ENCODE measurements at regions not wholly inside any gene's neighbourhood (a gene's known extent, or its start where the extent isn't known, plus 50 kb on each side); places are given as distances from the start of the nearest gene placed in this dataset.

GRCh38 chr7:130998993-130999602, 265.1 kb upstream of the KLF14 start:
- no peak for DNase-seq (ENCODE audit: low spot score)

- no peak for DNase-seq (ENCODE audit: low spot score)
These were observed 265.9 kb upstream of the KLF14 start for GRCh38 chr7:130999926-131000325.

- no peak for DNase-seq (ENCODE audit: low spot score)
These were observed 266.4 kb upstream of the KLF14 start for GRCh38 chr7:131000389-131000788.

GRCh38 chr7:131000873-131001272, 266.9 kb upstream of the KLF14 start:
- DNase-seq (ENCODE audit: low spot score): no peak

GRCh38 chr7:131002600-131002999, 268.6 kb upstream of the KLF14 start:
- no peak for DNase-seq (ENCODE audit: low spot score)

- DNase-seq (ENCODE audit: low spot score): no peak
These were observed 269.6 kb upstream of the KLF14 start for GRCh38 chr7:131003634-131004033.

GRCh38 chr7:131004371-131004770, 270.4 kb upstream of the KLF14 start:
- no peak for DNase-seq (ENCODE audit: low spot score)

GRCh38 chr7:131007439-131008330, 273.7 kb upstream of the KLF14 start:
- DNase-seq (ENCODE audit: low spot score): peak; percentile 53

- no peak for DNase-seq (ENCODE audit: low spot score)
These were observed 275.1 kb upstream of the KLF14 start for GRCh38 chr7:131008840-131009711.

GRCh38 chr7:131010029-131010716, 276.2 kb upstream of the KLF14 start:
- DNase-seq (ENCODE audit: low spot score): no peak

GRCh38 chr7:131010717-131011431, 276.9 kb upstream of the KLF14 start:
- DNase-seq (ENCODE audit: low spot score): no peak

GRCh38 chr7:131011432-131011742, 277.4 kb upstream of the KLF14 start:
- no peak for DNase-seq (ENCODE audit: low spot score)

GRCh38 chr7:131011976-131012375, 278.0 kb upstream of the KLF14 start:
- peak; percentile 78 for DNase-seq (ENCODE audit: low spot score)

- DNase-seq (ENCODE audit: low spot score): peak; percentile 68
These were observed 278.5 kb upstream of the KLF14 start for GRCh38 chr7:131012477-131013031.

GRCh38 chr7:131013716-131014115, 279.7 kb upstream of the KLF14 start:
- DNase-seq (ENCODE audit: low spot score): no peak

- DNase-seq (ENCODE audit: low spot score): no peak
These were observed 281.1 kb upstream of the KLF14 start for GRCh38 chr7:131014906-131015656.

- no peak for DNase-seq (ENCODE audit: low spot score)
These were observed 281.6 kb upstream of the KLF14 start for GRCh38 chr7:131015657-131015958.

- DNase-seq (ENCODE audit: low spot score): no peak
These were observed 282.2 kb upstream of the KLF14 start for GRCh38 chr7:131016230-131016629.

- DNase-seq (ENCODE audit: low spot score): no peak
These were observed 285.3 kb upstream of the KLF14 start for GRCh38 chr7:131019351-131019750.

GRCh38 chr7:131020759-131021261, 286.8 kb upstream of the KLF14 start:
- no peak for DNase-seq (ENCODE audit: low spot score)

Data from AG08395 (cell line).